ENCODE measurements at regions not wholly inside any gene's neighbourhood (a gene's known extent, or its start where the extent isn't known, plus 50 kb on each side); places are given as distances from the start of the nearest gene placed in this dataset.
A peak's percentile ranks its signal among the peaks of the same experiment; 100 is the strongest.
"Not testable (repeated sequence)": the region's sequence is repeated elsewhere in the genome, so short reads cannot be mapped to it uniquely, and the experiment has no call there.

DNA sequence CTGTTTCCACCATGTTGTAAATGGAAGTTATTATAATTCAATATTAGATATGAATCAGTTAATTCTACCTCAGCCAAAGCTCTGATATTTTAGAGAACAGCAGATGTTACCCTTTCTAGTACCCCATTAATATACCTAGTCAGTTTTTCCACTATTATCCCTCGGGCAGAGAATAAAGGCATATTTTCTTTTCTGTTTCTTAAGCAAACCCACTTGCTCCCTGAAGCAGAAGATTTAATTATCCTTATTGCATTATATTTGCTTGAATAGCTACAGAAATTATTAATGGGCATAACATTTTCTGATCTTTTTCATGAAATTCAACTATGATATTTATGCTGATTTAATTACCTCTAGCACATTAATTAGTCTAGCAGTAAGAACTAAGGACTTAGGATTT lies 832.9 kb upstream of the FBXO33 start:
- DNase-seq (ENCODE audit: low read depth) = no peak

DNA sequence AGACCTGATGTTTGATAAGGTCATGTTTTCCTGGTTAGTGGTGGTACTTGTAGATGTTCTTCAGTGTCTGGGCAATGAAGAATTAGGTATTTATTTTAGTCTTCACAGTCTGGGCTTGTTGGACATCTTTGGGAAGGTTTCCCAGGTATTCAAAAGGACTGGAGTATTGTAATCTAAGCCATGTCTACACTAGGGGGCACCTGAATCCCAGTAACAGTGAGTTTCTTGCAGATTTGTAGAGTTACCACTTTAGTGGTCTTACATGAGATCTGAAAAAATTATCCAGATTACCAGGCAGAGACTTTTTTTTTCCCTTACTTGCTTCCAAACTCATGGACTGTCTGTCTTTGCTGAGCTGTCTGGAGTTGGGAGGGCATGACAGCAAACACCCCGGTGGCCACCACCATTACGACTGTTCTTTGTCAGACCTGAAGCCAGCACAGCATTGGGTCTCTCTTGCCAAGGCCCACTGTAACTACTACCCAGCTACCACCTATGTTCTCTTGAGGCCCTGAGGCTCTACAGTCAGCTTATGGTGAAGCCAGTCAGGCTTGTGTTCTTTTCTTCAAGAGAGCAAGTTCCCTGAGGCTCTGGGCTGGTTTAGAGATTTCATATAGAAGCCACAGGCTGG lies 820.7 kb upstream of the FBXO33 start:
- no peak for DNase-seq (ENCODE audit: low read depth)

DNA sequence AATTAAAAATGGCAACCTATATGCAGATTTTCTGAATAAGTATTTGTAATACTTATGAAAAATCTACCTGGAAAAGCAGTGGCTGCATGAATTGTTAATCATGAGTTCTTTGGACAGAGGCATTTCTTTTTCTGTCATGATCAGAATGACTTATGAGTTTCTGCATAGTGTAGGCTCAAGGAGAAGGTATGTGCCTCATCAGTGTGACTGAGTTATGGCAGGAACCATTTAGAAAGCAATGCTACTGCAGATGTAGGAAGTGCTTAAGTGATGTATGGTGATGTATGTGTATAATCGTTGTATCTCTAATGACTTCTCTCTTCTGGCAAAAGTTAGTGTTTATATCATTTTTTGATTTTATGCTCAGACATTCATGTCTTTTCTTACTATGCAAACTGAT lies 816.4 kb upstream of the FBXO33 start:
- no peak for DNase-seq (ENCODE audit: low read depth)

DNA sequence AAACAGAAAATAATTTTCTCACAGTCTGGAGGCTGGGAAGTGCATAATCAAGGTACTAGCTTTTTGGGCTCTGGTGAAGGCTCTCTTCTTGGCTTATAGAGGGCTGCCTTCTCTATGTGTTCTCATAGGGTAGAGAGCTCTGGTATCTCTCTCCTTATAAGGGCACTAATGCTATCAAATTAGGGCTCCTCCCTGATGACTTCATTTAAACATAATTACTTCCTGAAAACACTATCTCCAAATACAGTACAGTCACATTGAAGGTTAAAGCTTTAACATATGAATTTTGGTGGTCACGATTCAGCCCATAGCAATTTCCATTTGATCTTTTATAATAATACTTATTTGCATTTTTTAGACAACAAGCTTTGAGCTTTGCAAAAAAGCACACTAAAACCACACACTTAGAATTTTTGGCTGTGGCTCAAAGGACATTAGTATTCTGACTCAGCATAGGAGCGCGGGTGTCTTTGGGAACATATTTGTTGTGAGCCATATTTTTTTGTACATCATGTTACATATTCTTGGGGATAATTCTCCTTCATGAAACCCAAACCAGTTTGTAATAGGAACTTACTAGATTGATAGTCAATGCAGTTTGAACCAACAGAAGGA lies 808.1 kb upstream of the FBXO33 start:
- DNase-seq (ENCODE audit: low read depth) = no peak

DNA sequence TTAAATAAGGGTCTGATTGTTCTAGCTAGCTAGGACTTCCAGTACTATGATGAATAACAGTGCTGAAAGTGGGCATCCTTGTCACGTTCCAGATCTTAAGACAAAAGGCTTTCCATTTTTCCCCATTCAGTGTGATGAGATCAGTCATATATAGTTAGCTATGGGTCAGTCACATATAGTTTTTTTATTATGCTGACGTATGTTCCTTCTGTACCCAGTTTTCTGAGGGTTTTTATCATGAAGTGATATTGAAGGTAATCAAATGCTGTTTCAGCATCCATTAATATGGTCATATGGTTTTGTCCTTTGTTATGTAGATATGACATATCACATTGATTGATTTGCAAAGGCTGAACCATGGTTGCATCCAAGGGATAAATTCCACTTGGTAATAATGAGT lies 800.1 kb upstream of the FBXO33 start:
- DNase-seq (ENCODE audit: low read depth) = no peak

DNA sequence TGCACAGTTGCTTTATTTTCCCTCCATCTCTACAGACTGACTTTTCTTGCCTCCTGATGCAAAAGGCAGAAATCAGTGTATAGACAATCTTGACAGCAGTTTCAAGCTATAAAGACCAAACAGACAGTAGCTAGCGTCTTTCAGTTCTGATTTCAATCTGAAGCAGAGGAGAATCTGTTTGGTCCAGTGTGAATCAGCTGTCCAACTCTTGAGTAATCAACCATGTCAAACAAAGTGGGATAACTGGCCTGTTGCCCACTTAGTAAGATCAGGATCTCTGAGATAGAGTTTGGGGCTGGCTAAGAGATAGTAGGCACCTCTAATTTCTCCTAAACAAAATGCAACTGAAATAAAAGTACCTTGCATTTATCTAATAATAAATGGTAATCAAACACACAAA lies 797.4 kb upstream of the FBXO33 start:
- DNase-seq (ENCODE audit: low read depth) = no peak

DNA sequence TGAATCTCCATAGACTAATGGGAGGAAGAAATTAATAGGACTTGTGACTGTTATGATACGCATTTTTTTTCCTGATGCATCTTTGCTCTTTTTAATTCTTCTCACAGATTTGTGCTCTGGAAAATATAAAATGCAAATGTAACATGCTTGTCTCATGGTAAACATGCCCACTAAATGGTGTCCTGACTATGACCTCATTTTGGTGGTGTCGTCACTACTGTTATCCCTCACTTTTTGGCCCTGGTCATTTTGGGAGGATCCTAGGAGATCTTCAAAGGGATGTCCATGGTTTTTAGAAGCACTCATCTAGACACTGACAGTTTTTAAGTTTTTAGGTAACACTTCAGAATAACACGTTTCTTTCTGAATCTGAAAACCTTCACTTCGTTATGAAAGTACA lies 790.8 kb upstream of the FBXO33 start:
- DNase-seq (ENCODE audit: low read depth) = no peak

DNA sequence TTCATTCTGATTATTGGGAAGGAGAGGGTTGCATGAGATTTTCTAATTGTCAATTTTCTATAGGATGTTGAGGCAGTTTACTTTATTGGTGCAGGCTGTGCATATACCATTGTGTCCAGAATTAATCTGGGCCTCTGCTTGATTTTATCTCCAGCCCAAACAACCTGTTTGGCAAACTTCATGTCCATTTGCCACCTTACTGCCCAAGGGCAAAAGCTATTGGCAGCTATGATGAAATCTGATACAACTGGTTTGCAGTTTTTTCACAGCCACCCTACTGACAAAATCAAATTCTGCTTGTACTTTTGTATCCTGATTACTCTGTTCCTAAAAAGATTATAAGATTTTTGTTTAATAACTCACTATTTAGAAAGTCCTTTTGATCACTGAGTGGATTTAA lies 789.2 kb upstream of the FBXO33 start:
- no peak for DNase-seq (ENCODE audit: low read depth)

DNA sequence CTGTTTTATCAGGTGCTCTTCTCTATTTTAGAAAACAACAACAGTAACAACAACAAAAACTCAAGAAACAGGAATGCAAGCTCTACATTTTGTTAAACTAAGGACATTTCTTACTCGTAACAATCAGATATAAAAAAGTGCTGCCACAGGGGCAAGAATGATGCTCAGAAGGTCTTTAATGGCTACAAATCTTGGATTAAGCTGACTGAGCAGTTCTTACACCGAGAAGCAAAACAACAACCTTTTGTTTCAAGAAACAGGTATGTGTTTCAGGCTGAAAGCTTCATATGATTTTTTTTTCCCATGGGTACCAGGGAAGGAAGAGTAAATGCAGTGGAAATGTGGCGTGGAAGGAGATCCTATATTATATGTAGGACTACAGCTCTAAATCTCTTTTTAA lies 786.8 kb upstream of the FBXO33 start:
- DNase-seq (ENCODE audit: low read depth) = no peak

DNA sequence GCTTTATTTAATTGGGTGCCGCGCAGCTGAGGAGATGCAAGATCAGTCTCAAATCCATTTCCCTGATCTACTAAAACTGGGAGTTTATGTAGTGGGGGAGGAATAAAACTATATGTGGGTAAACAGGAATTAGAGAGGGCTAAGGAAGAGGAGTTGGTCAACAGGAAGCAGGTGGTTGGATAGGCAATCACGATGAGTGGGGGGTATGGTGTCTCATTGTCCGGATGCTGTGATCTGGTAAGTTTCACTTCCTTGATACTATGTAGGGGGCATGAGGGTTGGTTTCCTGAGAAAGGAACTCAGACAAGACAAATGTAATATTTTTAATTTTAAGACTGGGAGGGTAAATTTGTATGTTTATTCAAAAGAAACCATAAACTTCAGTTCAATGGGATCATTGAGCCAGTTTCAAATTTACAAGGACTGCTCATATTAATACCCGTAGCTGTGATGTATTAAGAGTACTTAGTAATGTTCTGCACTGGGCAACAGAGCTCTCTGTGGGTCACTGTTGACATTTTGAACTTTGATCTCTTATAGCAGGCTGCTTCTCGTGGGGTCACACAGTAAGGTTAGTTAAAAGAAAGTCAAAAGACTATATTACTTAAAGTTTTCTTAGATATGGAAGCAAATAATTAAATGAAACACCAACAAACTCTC lies 786.2 kb upstream of the FBXO33 start:
- no peak for DNase-seq (ENCODE audit: low read depth)

DNA sequence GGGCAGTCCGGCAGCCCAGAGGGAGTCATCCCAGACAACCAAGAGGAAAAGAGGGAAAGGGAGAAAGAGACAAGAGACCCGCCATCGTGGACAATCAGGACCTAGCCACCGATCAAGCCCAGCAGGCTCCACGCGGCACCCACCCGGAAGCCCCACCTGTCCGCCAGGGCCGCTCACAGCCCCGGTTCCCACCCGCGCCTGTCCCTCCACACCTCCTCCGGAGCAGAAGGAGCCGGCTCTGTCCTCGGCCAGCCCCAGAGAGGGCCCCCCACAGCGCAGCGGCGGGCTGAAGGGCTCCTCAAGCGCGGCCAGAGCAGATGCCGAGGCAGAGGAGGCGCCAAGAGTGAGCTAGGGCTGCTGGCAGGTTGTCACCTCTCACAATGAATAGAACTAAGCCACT lies 784.7 kb upstream of the FBXO33 start:
- DNase-seq (ENCODE audit: low read depth) = no peak

DNA sequence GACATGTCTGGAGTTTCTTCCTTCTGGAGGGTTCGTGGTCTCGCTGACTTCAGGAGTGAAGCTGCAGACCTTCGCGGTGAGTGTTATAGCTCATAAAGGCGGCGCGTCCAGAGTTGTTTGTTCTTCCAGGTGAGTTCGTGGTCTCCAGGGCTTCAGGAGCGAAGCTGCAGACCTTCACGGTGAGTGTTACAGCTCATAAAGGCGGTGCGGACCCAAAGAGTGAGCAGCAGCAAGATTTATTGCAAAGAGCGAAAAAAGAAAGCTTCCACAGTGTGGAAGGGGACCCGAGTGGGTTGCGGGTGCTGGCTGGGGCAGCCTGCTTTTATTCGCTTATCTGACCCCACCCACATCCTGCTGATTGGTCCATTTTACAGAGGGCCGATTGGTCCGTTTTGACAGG lies 784.2 kb upstream of the FBXO33 start:
- DNase-seq (ENCODE audit: low read depth) = not testable (repeated sequence)

DNA sequence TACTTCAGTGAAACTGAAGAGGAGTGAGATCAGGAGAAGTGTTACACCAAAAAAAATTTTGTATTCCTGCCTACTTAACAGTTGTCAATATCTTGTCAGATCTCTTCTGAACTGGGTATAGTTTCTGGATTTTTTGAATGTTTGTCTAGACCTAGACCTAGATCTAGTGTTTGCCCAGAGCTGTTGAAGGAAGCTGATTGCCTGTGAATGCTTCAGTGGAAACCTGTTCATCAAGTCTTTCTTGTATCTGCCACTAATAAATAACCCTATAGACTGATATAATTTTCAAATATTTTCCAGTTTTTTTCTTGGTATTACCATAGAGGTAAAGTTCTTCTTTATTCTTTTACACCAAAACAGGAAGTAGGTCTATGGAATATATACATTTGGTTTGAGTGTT lies 781.5 kb upstream of the FBXO33 start:
- no peak for DNase-seq (ENCODE audit: low read depth)

DNA sequence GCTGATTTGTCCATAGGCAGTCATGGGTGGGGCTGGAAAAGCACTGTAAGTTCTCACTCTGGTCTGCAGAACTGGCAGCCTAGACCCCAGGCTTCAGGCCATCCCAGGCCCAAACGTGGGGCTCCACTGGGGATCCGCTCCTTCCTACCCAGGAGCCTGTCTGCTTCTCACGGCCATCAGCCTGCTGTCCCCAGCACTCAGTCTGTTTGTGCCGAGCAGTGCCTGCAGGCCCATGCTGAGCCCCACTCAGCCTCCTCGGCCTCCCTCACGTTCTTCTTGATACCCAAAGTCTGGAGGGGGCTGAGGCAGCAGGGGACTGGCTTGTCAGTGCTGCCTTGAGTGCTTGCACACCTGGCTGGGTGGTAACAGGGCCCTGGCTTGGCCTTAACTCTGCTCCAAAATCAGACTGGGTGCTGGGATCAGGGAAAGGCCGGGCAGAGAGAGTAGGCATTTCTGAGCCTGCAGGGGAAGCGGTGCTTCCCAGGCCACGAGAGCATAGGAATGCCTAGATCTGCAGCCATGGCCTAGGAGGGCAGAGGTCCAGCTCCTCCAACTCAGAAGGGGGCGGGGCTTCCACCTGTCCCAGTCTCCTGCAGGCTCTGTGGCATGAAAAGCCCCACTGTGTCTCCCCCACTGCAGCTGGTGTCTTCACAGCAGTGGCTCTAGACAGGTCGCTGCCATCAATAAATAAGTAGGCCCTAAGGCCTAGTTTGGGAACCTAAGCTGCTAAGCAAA lies 772.4 kb upstream of the FBXO33 start:
- DNase-seq (ENCODE audit: low read depth) = no peak

DNA sequence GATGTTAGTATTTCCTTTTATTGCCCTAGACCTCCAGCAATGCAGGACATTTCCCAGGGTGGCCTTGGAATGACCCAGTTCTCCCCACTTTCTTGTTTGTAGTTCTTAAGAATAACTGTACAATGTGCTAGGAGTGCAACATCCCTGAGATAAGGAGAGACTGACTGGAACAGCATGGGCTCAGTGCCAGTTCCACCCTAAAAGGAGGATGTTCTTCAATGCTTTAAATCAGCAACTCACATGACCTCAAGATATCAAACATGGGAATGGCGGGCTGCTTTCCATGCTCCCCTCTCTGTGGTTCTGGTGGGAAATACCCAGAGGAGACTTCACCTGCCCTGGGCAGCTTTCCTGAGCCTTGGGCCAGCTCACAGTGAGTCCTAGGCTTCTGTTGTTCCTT lies 766.9 kb upstream of the FBXO33 start:
- no peak for DNase-seq (ENCODE audit: low read depth)

DNA sequence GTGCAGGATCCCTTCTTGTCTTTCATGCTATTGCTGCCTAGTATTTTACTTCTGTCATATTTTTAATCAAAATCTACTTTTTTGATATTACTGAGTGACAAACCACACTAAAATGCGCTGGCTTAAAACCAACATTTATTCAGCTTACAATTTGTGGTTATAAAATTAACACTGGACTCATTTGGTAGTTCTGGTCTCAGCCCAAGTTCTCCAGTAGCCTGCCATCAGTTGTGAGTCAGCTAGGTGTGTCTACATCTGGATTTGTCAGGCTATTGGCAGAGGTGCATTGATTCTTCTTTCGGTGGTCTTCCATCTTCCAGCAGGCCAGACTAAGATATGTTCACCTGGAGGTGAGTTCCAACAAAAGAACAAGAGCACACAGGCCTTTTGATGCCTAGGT lies 765.1 kb upstream of the FBXO33 start:
- DNase-seq (ENCODE audit: low read depth) = no peak

DNA sequence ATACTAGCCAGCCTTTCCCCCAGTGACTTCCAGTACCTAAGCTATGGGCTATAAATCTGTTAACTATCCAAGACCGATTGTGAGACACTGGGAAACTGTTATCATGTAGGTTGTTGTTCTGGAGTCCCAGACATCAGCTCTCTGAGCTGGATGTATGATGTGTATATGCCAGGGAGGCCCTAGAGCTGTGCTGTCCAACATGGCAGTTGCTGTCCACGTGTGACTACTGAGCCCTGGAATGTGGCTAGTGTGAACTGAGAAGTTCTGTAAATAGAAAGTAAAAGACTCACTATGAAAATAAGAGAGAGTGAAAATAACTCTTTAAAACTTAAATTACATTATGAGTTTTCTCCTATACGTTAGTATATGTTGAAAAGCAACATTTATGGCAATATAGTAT lies 755.8 kb upstream of the FBXO33 start:
- DNase-seq (ENCODE audit: low read depth) = peak; percentile 11

DNA sequence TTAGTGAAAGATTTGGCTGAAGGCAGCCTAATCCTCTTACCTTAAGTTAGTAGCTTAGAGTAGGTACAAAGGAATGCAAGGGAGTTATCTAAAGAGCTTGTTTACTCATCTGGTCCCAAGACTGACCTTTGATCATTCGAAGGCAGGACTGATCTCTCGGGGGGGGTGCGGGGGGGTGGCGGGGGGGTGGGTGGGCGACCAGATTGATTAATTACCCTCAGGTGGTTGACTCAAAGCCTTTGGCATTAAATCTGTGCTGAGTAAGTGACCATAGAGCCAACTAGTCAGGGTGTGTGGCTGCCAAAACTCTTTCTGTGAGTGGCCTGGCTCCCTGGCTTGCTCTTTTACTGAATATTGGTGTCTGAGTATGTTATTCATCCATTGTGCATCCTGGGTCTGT lies 731.9 kb upstream of the FBXO33 start:
- DNase-seq (ENCODE audit: low read depth) = peak; percentile 7

DNA sequence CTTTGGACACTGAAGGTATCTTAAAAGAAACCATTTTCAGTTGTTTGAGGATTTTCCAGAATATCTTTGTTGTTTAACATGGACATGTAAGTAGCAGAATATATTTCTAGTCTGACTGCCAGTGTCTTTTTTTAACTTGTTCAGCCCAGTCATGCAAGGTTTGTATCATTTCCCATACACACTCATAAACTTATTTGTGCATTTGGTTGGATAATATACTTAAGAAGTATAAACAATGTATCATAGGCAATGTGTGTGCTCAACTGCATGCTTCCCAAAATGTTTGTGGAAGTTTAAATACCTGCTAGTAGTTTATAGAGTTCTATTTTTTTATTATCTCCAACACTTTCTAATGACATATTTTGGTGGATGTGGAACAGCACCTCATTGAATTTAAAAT lies 707.4 kb upstream of the FBXO33 start:
- no peak for DNase-seq (ENCODE audit: low read depth)

DNA sequence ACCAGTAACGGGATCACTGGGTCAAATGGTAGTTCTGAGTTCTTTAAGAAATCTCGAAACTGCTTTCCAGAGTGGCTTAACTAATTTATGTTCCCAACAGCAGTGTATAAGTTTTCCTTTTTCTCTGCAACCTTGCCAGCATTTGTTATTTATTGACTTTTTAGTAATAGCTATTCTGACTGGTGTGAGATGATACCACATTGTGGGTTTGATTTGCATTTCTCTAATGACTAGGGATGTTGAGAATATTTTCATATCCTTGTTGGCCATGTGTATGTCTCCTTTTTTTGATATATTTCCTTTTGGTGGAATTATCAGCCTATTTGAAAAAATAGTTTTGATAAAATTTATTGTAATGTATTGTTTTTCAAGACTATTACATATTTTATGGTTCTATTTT lies 701.2 kb upstream of the FBXO33 start:
- no peak for DNase-seq (ENCODE audit: low read depth)

DNA sequence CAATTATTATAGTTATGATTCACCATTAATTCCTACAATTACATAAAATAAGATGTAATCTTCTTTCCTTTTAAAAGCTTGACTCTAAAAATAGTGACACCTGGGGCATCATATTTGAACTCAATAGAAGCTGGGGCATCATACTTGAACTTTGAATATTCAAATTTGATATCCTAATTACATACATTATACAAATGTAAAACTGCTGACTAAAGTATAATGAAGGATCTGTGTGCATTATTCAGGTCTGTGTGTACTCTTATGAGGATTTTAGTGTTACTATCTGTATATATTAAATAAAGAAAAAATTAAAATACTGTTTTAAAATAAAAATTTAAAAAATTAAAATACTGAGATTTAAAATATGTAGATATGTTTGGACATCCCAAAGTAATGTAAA lies 696.9 kb upstream of the FBXO33 start:
- no peak for DNase-seq (ENCODE audit: low read depth)

DNA sequence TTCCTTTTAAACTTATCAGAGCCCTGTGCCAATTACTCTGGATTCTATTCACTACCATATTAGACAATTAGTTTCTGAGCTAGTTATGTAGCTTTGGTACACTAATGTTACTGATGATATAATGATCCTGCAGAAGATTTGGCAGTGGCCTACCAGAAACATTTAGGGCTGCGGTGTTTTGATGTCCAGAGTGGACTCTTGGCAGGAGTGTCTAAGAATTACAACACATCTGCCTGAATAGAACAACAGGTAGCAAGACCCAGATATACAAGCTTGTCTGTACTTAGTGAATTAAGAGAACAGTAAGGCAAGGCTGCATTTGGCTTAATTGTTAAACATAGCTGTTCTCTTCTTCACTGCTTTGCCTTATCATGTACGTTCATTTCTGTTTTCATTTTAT lies 691.6 kb upstream of the FBXO33 start:
- DNase-seq (ENCODE audit: low read depth) = no peak
